H1 (cell line): ENCODE measurements at regions not wholly inside any gene's neighbourhood (a gene's known extent, or its start where the extent isn't known, plus 50 kb on each side); places are given as distances from the start of the nearest gene placed in this dataset.

Experiments
- CTCF ChIA-PET: fragments of 300-600 bp; sonication (Branson Sonifier 250); formaldehyde crosslinking; loops from one replicate; lab custom pipeline; 2021; ENCODE audit not compliant: partially characterized antibody; lab: Charles Lee
- POLR2A ChIA-PET: fragments of 300-600 bp; sonication (Branson Sonifier 250); formaldehyde crosslinking; loops from one replicate; lab custom pipeline; 2021; ENCODE audit warnings: inconsistent platforms; ENCODE audit not compliant: partially characterized antibody; lab: Charles Lee
- DNase-seq, 2 experiments: peaks; one replicate each; pipeline versions ENCODE4 v3.0.0 to v3.0.0-alpha.2; 2010 to 2022; ENCODE audit warnings: low spot score in 2 of 2, low read depth in 1 of 2, mixed read lengths in 1 of 2
- FAIRE-seq: peaks from 2 replicates; lab custom pipeline; 2011; peaks lifted over from hg19 to GRCh38; lab: Jason Lieb, UNC
- H2AFZ ChIP-seq: 2 replicates; pipeline ENCODE4 v1.8.1; 2012; ENCODE audit warnings: low read length, inconsistent platforms
- H2AK5ac ChIP-seq: 2 replicates; pipeline ENCODE4 v1.6.1; 2013; ENCODE audit warnings: low read depth, low read length
- H2BK120ac ChIP-seq: replicated peaks from 2 replicates; pipeline ENCODE3; 2013; ENCODE audit warnings: low read depth, low read length, inconsistent platforms
- H2BK12ac ChIP-seq: 2 replicates; pipeline ENCODE4 v1.6.1; 2013; ENCODE audit warnings: low read depth, low read length
- H2BK15ac ChIP-seq: 2 replicates; pipeline ENCODE4 v1.6.1; 2013; ENCODE audit warnings: low read length
- H2BK20ac ChIP-seq: 2 replicates; pipeline ENCODE4 v1.6.1; 2013; ENCODE audit warnings: low read length
- H2BK5ac ChIP-seq: 2 replicates; pipeline ENCODE4 v1.6.1; 2013; ENCODE audit warnings: low read depth, low read length
- H3K14ac ChIP-seq: 2 replicates; pipeline ENCODE4 v1.6.1; 2013; ENCODE audit warnings: inconsistent platforms; ENCODE audit not compliant: insufficient read length
- H3K18ac ChIP-seq: 2 replicates; pipeline ENCODE4 v1.6.1; 2013; ENCODE audit warnings: low read length; ENCODE audit errors: extremely low read depth
- H3K23ac ChIP-seq: 2 replicates; pipeline ENCODE4 v1.6.1; 2013; ENCODE audit warnings: inconsistent platforms; ENCODE audit not compliant: insufficient read length
- H3K23me2 ChIP-seq: 2 replicates; pipeline ENCODE4 v1.6.1; 2013; ENCODE audit warnings: low read depth, low read length
- H3K27ac ChIP-seq: 2 replicates; pipeline ENCODE4 v1.6.1; 2011; ENCODE audit warnings: low read depth, low read length, inconsistent platforms
- H3K27me3 ChIP-seq, 4 experiments: replicated peaks in 1 of 4; 1 replicate in 1 of 4; 2 replicates in 3 of 4; pipeline versions ENCODE4 v1.6.1 to v1.8.1; 2011 to 2013; ENCODE audit warnings: low read length in 3 of 4, mild to moderate bottlenecking in 3 of 4, inconsistent platforms in 2 of 4, mixed read lengths in 2 of 4, moderate library complexity in 1 of 4; ENCODE audit not compliant: control insufficient read depth in 3 of 4, insufficient read depth in 3 of 4; ENCODE audit errors: extremely low read depth in 1 of 4
- H3K36me3 ChIP-seq, 4 experiments: 2 replicates each; pipeline versions ENCODE4 v1.6.1 to v1.8.1; 2011 to 2013; ENCODE audit warnings: mild to moderate bottlenecking in 4 of 4, low read length in 3 of 4, moderate library complexity in 2 of 4, control low read depth in 1 of 4, inconsistent platforms in 1 of 4; ENCODE audit not compliant: insufficient read depth in 4 of 4, control insufficient read depth in 2 of 4
- H3K4ac ChIP-seq: replicated peaks from 2 replicates; pipeline ENCODE3; 2013; ENCODE audit warnings: low read length, low read depth, mixed read lengths, inconsistent platforms; ENCODE audit not compliant: insufficient read length
- H3K4me1 ChIP-seq, 4 experiments: replicated peaks in 1 of 4; 1 replicate in 1 of 4; 2 replicates in 3 of 4; pipeline versions ENCODE4 v1.6.1 to v1.8.1; 2011 to 2013; ENCODE audit warnings: low read length in 3 of 4, inconsistent platforms in 2 of 4, mixed read lengths in 1 of 4; ENCODE audit not compliant: insufficient read depth in 4 of 4, control insufficient read depth in 3 of 4
- H3K4me2 ChIP-seq, 2 experiments: 2 replicates each; pipeline versions ENCODE4 v1.6.1 to v1.8.1; 2011 to 2013; ENCODE audit warnings: low read depth in 2 of 2, low read length in 2 of 2, control low read depth in 1 of 2, inconsistent platforms in 1 of 2, mild to moderate bottlenecking in 1 of 2; ENCODE audit not compliant: insufficient read depth in 1 of 2
- H3K4me3 ChIP-seq, 4 experiments: fragments of 200-600, 300-600 bp in 1 of 4; sonication (generic), shearing (Covaris generic), sonication (Bioruptor Twin) in 1 of 4; 2 replicates each; pipeline versions ENCODE4 v1.5.1 to v1.8.1; 2011 to 2016; ENCODE audit warnings: low read length in 4 of 4, low read depth in 3 of 4, control low read depth in 2 of 4, inconsistent platforms in 2 of 4, mild to moderate bottlenecking in 2 of 4, mixed read lengths in 1 of 4, moderate library complexity in 1 of 4; ENCODE audit not compliant: insufficient read depth in 2 of 4; ENCODE audit errors: extremely low read depth in 1 of 4
- H3K56ac ChIP-seq: replicated peaks from 2 replicates; pipeline ENCODE3; 2013; ENCODE audit warnings: low read depth, mild to moderate bottlenecking, mixed read lengths, low read length, inconsistent platforms; ENCODE audit not compliant: insufficient read length
- H3K79me1 ChIP-seq: 2 replicates; pipeline ENCODE4 v1.6.1; 2013; ENCODE audit warnings: low read depth, low read length, control low read depth
- H3K79me2 ChIP-seq, 2 experiments: 2 replicates each; pipeline versions ENCODE4 v1.6.1 to v1.8.1; 2012 to 2013; ENCODE audit warnings: low read length in 2 of 2, mild to moderate bottlenecking in 2 of 2, inconsistent platforms in 1 of 2; ENCODE audit not compliant: insufficient read depth in 2 of 2, control insufficient read depth in 1 of 2
- H3K9ac ChIP-seq, 4 experiments: replicated peaks in 1 of 4; 1 replicate in 1 of 4; 2 replicates in 3 of 4; pipeline versions ENCODE4 v1.6.1 to v1.8.1; 2011 to 2013; ENCODE audit warnings: low read depth in 3 of 4, low read length in 3 of 4, control low read depth in 2 of 4, mild to moderate bottlenecking in 2 of 4, moderate library complexity in 2 of 4, inconsistent platforms in 1 of 4; ENCODE audit errors: extremely low read depth in 1 of 4
- H3K9me3 ChIP-seq, 2 experiments: 2 replicates each; pipeline versions ENCODE4 v1.6.1 to v1.8.1; 2012 to 2013; ENCODE audit warnings: mild to moderate bottlenecking in 2 of 2, moderate library complexity in 2 of 2, control low read depth in 1 of 2, inconsistent platforms in 1 of 2, low read depth in 1 of 2, low read length in 1 of 2, mixed read lengths in 1 of 2; ENCODE audit not compliant: insufficient read depth in 2 of 2
- H4K20me1 ChIP-seq, 2 experiments: replicated peaks in 1 of 2; 2 replicates each; pipeline versions ENCODE3 to v1.8.1; 2011 to 2013; ENCODE audit warnings: inconsistent platforms in 2 of 2, low read length in 2 of 2, mild to moderate bottlenecking in 1 of 2; ENCODE audit not compliant: insufficient read depth in 2 of 2, control insufficient read depth in 1 of 2
- H4K5ac ChIP-seq: 2 replicates; pipeline ENCODE4 v1.6.1; 2013; ENCODE audit warnings: low read length, low read depth, mixed read lengths, inconsistent platforms; ENCODE audit not compliant: insufficient read length
- H4K8ac ChIP-seq: 2 replicates; pipeline ENCODE4 v1.8.0; 2013; ENCODE audit warnings: mild to moderate bottlenecking, moderate library complexity, low read length, inconsistent platforms; ENCODE audit not compliant: insufficient read depth; ENCODE audit errors: extremely low read depth
- H4K91ac ChIP-seq: replicated peaks from 2 replicates; pipeline ENCODE3; 2013; ENCODE audit warnings: low read length, mixed read lengths, inconsistent platforms; ENCODE audit not compliant: insufficient read length
- BRCA1 ChIP-seq: IDR thresholded peaks from 2 replicates; pipeline ENCODE4 v1.6.1; 2012; ENCODE audit warnings: low read depth, low read length, improper control_type of control experiment
- CHD2 ChIP-seq: IDR thresholded peaks from 2 replicates; pipeline ENCODE4 v1.6.1; 2012; ENCODE audit warnings: low read length, improper control_type of control experiment
- E2F6 ChIP-seq: IDR thresholded peaks from 2 replicates; pipeline ENCODE4 v1.6.1; 2012; ENCODE audit warnings: inconsistent platforms
- WGBS, 2 experiments: shearing (Covaris generic) in 1 of 2; methylation state at CpG; one replicate each; pipeline versions ENCODE4 v1.1.6 to v1.1.7; 2013 to 2015; ENCODE audit warnings: low lambda C conversion rate in 2 of 2, mixed read lengths in 2 of 2, inconsistent platforms in 1 of 2, low coverage in 1 of 2, missing lambda C conversion rate in 1 of 2; ENCODE audit not compliant: insufficient replicate concordance in 2 of 2, insufficient coverage in 1 of 2, insufficient read length in 1 of 2; ENCODE audit errors: extremely low coverage in 1 of 2, missing lambda C conversion rate in 1 of 2; 5-methylcytosine and 5-hydroxymethylcytosine counted together
- TF ChIP-seq, protein P1 (sequence below): IDR thresholded peaks from 2 replicates; pipeline ENCODE4 v1.6.1; 2011; ENCODE audit warnings: low read depth, mild to moderate bottlenecking, low read length; ENCODE audit not compliant: insufficient read depth

- H3K23me2 ChIP-seq: no peaks in the 10 kb centered on the region
- no peak overlapping the region for H4K5ac ChIP-seq
- H3K36me3 ChIP-seq: no peaks in the 10 kb centered on the region
- H2BK120ac ChIP-seq: no peak overlapping the region
- POLR2A ChIA-PET: no interaction called here
- TF ChIP-seq, protein P1, sequence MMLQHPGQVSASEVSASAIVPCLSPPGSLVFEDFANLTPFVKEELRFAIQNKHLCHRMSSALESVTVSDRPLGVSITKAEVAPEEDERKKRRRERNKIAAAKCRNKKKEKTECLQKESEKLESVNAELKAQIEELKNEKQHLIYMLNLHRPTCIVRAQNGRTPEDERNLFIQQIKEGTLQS: no peak
- TF ChIP-seq E2F6 (no peak), BRCA1 (no peak), CHD2 (no peak)
- H3K4me2 ChIP-seq: no peak overlapping the region
- no peak overlapping the region for H3K4me3 ChIP-seq
- H3K4ac ChIP-seq: no peak overlapping the region
- no peak overlapping the region for H3K14ac ChIP-seq
- no peaks in the 10 kb centered on the region for H3K9me3 ChIP-seq
- H3K23ac ChIP-seq: no peak overlapping the region
- WGBS, 2 experiments: 97% methylated on average over 2 of the region's 2 CpGs; no CpG with 5 or more reads in 1 of the 2 experiments
- no peak overlapping the region for H3K18ac ChIP-seq
- H2BK15ac ChIP-seq: no peak overlapping the region
- H3K27me3 ChIP-seq: no peaks in the 10 kb centered on the region
- H3K56ac ChIP-seq: no peak overlapping the region
- H2BK20ac ChIP-seq: no peak overlapping the region
- FAIRE-seq: no peak
- no peak overlapping the region for H2BK5ac ChIP-seq
- DNase-seq: no peak
- no peak overlapping the region for H4K8ac ChIP-seq
- no peak overlapping the region for H2BK12ac ChIP-seq
- CTCF ChIA-PET: no interaction called here
- H2AFZ ChIP-seq: no peak overlapping the region
- H3K79me1 ChIP-seq: no peaks in the 10 kb centered on the region
- H3K4me1 ChIP-seq: no peaks in the 10 kb centered on the region; a peak in 1 of 7 replicates
- no peak overlapping the region for H2AK5ac ChIP-seq
- no peaks in the 10 kb centered on the region for H4K20me1 ChIP-seq
- H4K91ac ChIP-seq: no peak overlapping the region
- no peak overlapping the region for H3K27ac ChIP-seq
- H3K9ac ChIP-seq: no peak overlapping the region
- no peaks in the 10 kb centered on the region for H3K79me2 ChIP-seq
These were observed 248.2 kb upstream of the ADAMTS9 start for GRCh38 chr3:64935971-64936370.
